NCI-H1105 treated with DMSO at 0.1 percent for 48 hours (cell line): ENCODE measurements at regions not wholly inside any gene's neighbourhood (a gene's known extent, or its start where the extent isn't known, plus 50 kb on each side); places are given as distances from the start of the nearest gene placed in this dataset.

Experiments
- DNase-seq: peaks from one replicate; lab custom pipeline; 2025; lab: John Stamatoyannopoulos, UW

- DNase-seq: no peak
These were observed 256.4 kb downstream of the MEIS1 start for GRCh38 chr2:66691031-66691965.

DNA sequence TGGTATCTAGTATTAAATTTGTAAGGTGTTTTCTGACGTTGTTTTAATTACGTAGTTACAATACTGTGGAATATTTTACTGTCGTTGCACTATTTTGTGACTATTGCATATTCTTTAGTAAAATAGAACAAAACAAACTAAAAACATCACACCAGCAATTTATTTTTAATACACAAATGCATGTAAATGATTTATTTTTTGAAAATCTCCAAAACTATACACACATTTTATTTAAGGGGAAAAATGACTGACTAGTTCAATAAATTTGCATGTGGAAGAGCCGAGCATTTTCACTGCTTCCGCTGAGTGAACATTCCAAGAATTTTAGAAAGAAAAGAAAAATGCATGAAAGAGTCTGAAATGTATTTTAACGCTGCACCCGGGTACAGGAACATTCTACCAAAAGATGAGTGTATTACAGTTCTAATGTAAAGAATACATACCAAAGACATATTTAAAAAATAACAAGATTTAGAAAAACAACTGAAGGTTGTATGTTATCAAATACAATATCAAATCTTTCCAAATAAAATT is 257.7 kb downstream of the MEIS1 start:
- DNase-seq: no peak

GRCh38 chr2:66693076-66693965 is 258.4 kb downstream of the MEIS1 start:
- DNase-seq: no peak

- DNase-seq: no peak
These were observed 259.3 kb downstream of the MEIS1 start for GRCh38 chr2:66694087-66694860.

- no peak for DNase-seq
These were observed 260.4 kb downstream of the MEIS1 start for GRCh38 chr2:66695226-66695735.

DNA sequence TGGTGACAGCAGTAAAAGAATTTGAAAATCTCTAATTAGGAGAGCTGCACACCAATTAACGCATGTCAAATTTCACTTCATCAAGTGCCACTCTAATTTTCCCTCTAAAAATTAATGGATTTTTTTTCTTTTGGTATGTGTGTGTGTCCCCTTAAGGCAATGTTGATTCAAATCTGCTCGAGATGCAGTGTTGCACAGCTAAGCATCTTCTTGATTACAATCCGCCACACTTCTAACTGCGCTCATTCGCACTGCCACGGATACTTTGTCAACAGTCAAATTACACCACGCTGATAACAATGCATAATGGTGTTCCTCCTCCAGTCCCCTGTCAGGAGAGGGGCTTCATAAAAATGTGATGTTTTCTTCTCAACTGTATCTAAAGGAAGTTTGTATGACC is 261.4 kb downstream of the MEIS1 start:
- no peak for DNase-seq

GRCh38 chr2:66696886-66697285 is 262.0 kb downstream of the MEIS1 start:
- DNase-seq: no peak

- DNase-seq: no peak
These were observed 262.4 kb downstream of the MEIS1 start for GRCh38 chr2:66697366-66697765.

- no peak for DNase-seq
These were observed 263.2 kb downstream of the MEIS1 start for GRCh38 chr2:66698091-66698490.

DNA sequence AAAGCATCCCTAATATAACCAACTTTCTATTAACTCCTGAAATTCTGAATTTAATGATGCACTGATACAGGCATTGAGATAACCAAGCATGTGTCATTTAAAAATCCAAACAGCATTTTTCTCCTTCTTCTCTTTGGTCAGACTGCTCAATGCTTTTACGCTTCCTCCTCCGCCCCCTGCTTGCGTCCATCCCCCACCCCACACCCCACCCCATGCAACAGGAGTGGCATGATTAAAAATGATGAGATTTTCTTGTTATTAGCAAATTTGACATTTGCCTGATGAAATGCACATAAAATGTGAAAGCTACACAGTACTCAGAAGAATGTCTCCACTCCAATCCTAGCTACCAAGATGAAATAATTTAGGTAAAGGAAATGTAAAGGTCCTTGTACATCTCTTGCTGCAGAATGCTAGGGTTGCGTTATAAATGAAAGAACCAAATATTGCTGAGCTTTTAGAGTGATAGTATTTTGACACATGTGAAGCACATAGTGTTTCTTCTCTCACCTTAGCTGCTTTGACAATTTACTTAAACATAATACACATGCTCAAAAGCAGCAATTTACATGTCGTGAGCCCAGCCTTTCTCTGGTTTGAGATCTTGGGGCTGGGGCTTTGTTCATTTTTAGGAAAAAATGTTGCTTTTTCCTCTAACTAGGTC is 263.8 kb downstream of the MEIS1 start:
- no peak for DNase-seq

DNA sequence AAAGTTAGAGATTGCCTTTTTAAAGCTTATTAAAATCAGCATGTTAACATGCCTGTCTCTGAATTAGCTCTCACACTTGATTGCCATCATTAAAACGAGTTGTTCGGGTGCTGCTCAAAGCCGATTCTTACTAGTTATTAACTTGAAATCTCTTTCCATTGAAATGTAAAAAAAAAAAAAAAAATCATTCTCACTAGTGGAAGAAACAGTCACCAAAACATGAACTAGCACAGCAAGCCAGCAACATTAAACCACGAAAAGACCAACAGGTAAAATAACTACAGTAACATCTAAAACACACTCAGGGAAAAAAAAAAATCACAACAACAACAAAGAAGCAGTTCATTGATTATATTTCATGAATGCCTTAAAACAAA is 264.5 kb downstream of the MEIS1 start:
- DNase-seq: no peak

- DNase-seq: peak; percentile 10
These were observed 265.1 kb downstream of the MEIS1 start for GRCh38 chr2:66699793-66700676.

- DNase-seq: no peak
These were observed 265.7 kb downstream of the MEIS1 start for GRCh38 chr2:66700677-66701066.

GRCh38 chr2:66701251-66701650 is 266.3 kb downstream of the MEIS1 start:
- no peak for DNase-seq

DNA sequence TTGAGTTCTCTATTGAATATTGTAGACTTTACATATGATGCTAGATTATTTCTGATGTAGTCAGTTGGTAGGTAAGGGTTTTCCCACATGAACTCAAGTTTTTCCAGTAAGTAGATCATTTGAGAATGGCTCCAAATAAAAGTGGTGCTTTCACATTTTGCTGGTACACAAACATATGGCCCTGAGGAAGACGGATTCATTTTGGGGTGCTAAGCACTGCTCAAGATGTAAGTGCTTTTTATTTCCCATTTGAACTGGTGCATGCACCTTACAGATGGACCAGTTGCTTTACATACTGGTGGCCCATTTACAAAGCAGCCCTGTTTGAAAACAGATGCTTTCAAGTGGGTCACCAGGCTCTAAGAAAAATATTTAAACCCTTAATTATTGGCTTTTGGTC is 266.7 kb downstream of the MEIS1 start:
- no peak for DNase-seq

DNA sequence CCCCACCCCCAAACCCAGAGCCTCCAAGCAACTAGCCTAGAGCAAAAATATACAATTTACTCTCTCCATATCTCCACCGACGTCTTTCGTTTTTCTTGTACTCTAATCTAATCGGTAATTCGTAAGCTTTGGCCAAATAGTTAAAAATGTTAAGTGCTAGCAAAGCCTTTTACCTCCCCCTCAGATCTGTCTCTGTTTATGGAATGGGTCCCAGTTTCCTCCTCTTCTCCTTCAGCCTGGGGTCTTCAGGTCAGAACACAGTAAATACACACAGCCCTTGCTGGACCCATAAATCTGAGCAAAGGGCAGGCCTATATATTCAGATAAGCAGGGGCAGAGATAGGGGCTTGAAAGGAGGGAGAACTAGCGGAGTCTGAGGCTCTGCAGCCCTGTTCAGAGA is 267.4 kb downstream of the MEIS1 start:
- no peak for DNase-seq

DNA sequence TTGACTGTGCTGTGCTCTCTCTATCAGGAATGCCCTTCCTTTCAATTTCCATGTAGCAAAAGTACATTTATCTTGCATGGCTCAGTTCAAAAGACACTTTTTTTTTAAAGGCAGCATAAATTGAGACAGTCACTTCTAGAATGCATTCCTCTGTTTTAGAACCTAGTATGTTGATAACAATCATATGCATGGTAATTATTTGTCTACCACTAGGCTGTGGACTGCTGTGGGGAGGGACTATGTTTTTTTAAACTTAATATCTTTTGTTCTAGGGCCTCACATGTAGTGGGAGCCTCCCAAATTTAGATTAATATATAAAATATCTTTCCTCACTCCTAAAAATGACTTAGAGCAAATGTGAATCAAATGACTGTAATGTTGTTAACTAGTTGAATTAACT is 269.9 kb downstream of the MEIS1 start:
- DNase-seq: no peak

- DNase-seq: no peak
These were observed 279.7 kb downstream of the MEIS1 start for GRCh38 chr2:66714610-66715009.

- no peak for DNase-seq
These were observed 282.4 kb downstream of the MEIS1 start for GRCh38 chr2:66717218-66717905.

- no peak for DNase-seq
These were observed 283.0 kb downstream of the MEIS1 start for GRCh38 chr2:66717973-66718372.
